HL-60 (cell line): ENCODE measurements at regions not wholly inside any gene's neighbourhood (a gene's known extent, or its start where the extent isn't known, plus 50 kb on each side); places are given as distances from the start of the nearest gene placed in this dataset.

Experiments
- CTCF ChIP-seq: IDR thresholded peaks from one replicate; pipeline ENCODE4 v1.5.1; 2011; ENCODE audit warnings: low read length, control low read depth, inconsistent platforms; ENCODE audit not compliant: insufficient read depth
- GABPA ChIP-seq: IDR thresholded peaks from 2 replicates; pipeline ENCODE4 v1.6.1; 2012; ENCODE audit warnings: low read depth
- POLR2AphosphoS5 ChIP-seq: IDR thresholded peaks from 2 replicates; pipeline ENCODE4 v1.6.1; 2012; ENCODE audit warnings: low read depth
- SPI1 ChIP-seq: IDR thresholded peaks from 2 replicates; pipeline ENCODE4 v1.6.1; 2012; ENCODE audit warnings: low read depth, mild to moderate bottlenecking, borderline replicate concordance
- TF ChIP-seq, protein P1 (sequence below): IDR thresholded peaks from 2 replicates; pipeline ENCODE4 v1.6.1; 2012; ENCODE audit warnings: low read depth; ENCODE audit not compliant: insufficient replicate concordance

DNA sequence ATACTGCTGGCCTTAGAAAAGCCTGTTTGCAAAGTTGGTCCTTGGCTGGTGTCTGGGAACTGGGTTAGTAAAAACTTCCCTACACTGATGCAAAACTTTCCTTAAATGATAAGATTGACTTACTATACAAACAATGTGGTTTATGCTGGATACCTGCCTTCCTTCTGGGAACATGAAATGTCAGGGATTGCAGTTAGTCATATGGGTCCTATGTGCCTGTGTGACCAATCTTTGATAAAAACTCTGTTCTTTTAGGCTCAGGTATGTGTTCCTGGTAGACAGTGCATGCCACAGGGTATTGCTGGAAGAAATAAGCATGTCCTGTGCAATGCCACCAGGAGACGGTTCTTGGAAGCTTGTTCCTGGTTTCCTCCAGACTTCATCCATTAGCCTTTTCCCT is 173.3 kb downstream of the RMI1 start:
- TF ChIP-seq POLR2AphosphoS5 (no peak), CTCF (no peak), GABPA (no peak), SPI1 (no peak)
- TF ChIP-seq, protein P1, sequence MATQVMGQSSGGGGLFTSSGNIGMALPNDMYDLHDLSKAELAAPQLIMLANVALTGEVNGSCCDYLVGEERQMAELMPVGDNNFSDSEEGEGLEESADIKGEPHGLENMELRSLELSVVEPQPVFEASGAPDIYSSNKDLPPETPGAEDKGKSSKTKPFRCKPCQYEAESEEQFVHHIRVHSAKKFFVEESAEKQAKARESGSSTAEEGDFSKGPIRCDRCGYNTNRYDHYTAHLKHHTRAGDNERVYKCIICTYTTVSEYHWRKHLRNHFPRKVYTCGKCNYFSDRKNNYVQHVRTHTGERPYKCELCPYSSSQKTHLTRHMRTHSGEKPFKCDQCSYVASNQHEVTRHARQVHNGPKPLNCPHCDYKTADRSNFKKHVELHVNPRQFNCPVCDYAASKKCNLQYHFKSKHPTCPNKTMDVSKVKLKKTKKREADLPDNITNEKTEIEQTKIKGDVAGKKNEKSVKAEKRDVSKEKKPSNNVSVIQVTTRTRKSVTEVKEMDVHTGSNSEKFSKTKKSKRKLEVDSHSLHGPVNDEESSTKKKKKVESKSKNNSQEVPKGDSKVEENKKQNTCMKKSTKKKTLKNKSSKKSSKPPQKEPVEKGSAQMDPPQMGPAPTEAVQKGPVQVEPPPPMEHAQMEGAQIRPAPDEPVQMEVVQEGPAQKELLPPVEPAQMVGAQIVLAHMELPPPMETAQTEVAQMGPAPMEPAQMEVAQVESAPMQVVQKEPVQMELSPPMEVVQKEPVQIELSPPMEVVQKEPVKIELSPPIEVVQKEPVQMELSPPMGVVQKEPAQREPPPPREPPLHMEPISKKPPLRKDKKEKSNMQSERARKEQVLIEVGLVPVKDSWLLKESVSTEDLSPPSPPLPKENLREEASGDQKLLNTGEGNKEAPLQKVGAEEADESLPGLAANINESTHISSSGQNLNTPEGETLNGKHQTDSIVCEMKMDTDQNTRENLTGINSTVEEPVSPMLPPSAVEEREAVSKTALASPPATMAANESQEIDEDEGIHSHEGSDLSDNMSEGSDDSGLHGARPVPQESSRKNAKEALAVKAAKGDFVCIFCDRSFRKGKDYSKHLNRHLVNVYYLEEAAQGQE = no peak
